Coronary artery (tissue), 2 donors: ENCODE measurements at regions not wholly inside any gene's neighbourhood (a gene's known extent, or its start where the extent isn't known, plus 50 kb on each side); places are given as distances from the start of the nearest gene placed in this dataset.

ENCODE experiments used
- DNase-seq: peaks from one replicate; pipeline ENCODE4 v3.0.0-alpha.2; 2017; ENCODE audit warnings: low spot score
- H3K27ac ChIP-seq, 2 donors: fragments of 200-600 bp; sonication (generic); one replicate each; pipeline ENCODE4 v1.5.1; 2016 to 2019
- H3K4me3 ChIP-seq: fragments of 200-600 bp; sonication (generic); 2 replicates; pipeline ENCODE4 v1.5.1; 2016; ENCODE audit warnings: mild to moderate bottlenecking, moderate library complexity
- TF ChIP-seq, protein P1 (sequence below): fragments of 200-600 bp; sonication (generic); IDR thresholded peaks from one replicate; pipeline ENCODE4 v1.5.1; 2019; ENCODE audit warnings: antibody characterized with exemption

DNA sequence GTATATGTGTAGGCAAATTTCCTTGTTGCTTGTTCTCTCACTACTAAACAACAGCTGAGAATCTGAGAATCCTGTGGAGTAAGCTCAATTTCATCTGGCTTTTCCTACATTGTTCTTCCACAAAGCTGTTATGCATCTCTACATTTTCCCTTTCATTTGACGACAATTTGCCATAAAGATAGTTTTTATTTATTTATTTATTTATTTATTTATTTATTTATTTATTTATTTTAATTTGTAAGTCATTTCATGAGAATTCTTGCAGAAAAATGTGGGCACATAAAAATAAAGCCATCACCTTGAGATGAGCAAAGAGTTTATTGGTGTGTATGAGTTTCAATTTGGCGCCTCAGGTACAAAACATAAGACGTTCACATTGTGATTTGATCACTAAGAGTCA, 545.9 kb upstream of the SEL1L start:
- TF ChIP-seq, protein P1, sequence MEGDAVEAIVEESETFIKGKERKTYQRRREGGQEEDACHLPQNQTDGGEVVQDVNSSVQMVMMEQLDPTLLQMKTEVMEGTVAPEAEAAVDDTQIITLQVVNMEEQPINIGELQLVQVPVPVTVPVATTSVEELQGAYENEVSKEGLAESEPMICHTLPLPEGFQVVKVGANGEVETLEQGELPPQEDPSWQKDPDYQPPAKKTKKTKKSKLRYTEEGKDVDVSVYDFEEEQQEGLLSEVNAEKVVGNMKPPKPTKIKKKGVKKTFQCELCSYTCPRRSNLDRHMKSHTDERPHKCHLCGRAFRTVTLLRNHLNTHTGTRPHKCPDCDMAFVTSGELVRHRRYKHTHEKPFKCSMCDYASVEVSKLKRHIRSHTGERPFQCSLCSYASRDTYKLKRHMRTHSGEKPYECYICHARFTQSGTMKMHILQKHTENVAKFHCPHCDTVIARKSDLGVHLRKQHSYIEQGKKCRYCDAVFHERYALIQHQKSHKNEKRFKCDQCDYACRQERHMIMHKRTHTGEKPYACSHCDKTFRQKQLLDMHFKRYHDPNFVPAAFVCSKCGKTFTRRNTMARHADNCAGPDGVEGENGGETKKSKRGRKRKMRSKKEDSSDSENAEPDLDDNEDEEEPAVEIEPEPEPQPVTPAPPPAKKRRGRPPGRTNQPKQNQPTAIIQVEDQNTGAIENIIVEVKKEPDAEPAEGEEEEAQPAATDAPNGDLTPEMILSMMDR, result no peak
- Histone ChIP-seq H3K4me3 (no peak overlapping the region), H3K27ac (no peak overlapping the region)
- DNase-seq, result no peak

GRCh38 chr14:82080370-82080769, 546.7 kb upstream of the SEL1L start:
- Histone ChIP-seq H3K27ac (no peak overlapping the region), H3K4me3 (no peak overlapping the region)
- DNase-seq, result no peak
- TF ChIP-seq, protein P1, result no peak

DNA sequence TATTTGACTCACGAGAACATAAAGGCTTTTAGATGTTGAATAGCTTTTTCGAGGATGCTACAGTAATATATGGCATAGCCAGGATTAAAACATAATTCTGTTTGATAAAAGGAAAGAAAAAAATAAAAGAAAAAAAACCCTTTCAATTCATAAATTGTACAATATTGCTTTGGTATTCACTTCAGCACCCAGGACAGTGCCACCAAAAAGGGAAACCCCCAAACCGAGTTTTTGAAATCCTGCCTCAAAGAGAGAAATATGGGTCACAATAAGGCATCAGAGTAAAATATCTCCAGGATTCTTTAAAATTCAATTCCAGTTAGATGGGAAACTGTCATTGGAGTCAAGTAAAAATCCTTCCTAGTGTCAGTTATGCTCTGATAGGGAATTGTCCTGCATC, 551.2 kb upstream of the SEL1L start:
- H3K27ac ChIP-seq, result no peak overlapping the region
- TF ChIP-seq, protein P1, result no peak
- no peak overlapping the region for H3K4me3 ChIP-seq
- no peak for DNase-seq

GRCh38 chr14:82091097-82091496, 557.4 kb upstream of the SEL1L start:
- no peak for DNase-seq
- no peak overlapping the region for H3K27ac ChIP-seq
- H3K4me3 ChIP-seq, result no peak overlapping the region
- TF ChIP-seq, protein P1, result no peak

GRCh38 chr14:82094829-82095345, 561.2 kb upstream of the SEL1L start:
- TF ChIP-seq, protein P1, result no peak
- DNase-seq, result no peak
- H3K4me3 ChIP-seq, result no peak overlapping the region
- H3K27ac ChIP-seq, result no peak overlapping the region

- no peak for DNase-seq
- TF ChIP-seq, protein P1, result no peak
- no peak overlapping the region for H3K4me3 ChIP-seq
- no peak overlapping the region for H3K27ac ChIP-seq
These were observed 570.4 kb upstream of the SEL1L start for GRCh38 chr14:82104013-82104412.

DNA sequence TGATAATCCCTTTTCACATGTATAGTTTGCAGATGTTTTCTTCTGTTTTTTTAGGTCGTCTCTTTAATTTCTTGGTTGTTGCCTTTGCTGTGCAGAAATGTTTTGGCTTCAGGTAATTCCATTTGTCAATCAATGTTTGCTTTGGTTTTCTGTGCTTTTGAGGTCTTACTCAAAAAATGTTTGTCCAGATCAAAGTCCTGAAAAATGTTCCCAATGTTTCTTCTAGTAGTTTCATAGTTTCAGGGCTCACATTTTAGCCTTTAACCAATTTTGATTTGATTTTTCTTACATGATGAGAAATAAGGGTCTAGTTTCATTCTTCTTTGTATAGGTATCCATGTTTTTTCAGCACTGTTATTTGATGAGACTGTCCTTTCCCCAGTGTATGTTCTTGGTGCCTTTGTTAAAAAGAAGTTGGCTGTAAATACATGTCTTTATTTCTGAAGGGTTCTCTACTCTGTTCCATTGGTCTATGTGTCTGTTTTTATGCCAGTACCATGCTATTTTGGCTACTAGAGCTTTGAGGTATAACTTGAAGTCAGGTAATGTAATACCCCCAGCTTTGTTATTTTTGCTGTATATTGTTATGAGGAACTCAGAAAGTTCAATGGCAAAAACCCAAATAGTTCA, 578.7 kb upstream of the SEL1L start:
- Histone ChIP-seq H3K4me3 (no peak overlapping the region), H3K27ac (no peak overlapping the region)
- DNase-seq, result no peak
- TF ChIP-seq, protein P1, result no peak
